ENCODE measurements at regions not wholly inside any gene's neighbourhood (a gene's known extent, or its start where the extent isn't known, plus 50 kb on each side); places are given as distances from the start of the nearest gene placed in this dataset.

DNA sequence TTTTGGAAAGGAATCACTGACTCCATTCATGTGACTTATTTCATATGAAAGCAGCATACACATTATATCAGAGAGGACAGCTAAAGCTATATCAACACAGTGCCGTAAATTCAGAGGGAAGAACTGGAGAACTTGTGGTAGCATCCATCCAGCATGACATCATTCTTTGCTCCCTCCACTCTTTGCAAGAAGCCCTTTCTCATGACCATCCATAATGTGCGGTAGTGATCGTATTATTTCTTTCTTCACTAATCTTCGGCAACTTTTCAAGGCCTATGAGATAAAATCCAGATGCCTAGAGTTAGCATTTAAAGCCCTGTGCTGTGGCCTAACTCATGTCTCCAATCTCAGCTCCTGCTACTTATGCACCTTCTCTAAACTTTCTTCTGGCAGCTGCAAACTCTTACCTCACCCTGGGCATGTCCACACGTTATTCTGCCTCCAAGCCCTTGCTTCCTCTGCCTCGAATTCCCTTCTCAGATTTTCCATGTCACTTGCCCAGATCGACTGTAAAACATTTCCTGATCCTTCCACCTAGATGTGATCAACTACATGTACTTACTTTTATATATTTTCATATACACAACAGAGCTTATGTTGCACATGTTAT is 307.3 kb upstream of the SGCD start:
- TF ChIP-seq, protein P1, sequence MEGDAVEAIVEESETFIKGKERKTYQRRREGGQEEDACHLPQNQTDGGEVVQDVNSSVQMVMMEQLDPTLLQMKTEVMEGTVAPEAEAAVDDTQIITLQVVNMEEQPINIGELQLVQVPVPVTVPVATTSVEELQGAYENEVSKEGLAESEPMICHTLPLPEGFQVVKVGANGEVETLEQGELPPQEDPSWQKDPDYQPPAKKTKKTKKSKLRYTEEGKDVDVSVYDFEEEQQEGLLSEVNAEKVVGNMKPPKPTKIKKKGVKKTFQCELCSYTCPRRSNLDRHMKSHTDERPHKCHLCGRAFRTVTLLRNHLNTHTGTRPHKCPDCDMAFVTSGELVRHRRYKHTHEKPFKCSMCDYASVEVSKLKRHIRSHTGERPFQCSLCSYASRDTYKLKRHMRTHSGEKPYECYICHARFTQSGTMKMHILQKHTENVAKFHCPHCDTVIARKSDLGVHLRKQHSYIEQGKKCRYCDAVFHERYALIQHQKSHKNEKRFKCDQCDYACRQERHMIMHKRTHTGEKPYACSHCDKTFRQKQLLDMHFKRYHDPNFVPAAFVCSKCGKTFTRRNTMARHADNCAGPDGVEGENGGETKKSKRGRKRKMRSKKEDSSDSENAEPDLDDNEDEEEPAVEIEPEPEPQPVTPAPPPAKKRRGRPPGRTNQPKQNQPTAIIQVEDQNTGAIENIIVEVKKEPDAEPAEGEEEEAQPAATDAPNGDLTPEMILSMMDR (conservative IDR thresholded peaks at IDR 0.05; ENCODE audit: low read depth, low read length), result no peak
- no peak for DNase-seq (ENCODE audit: low read depth)
- H3K4me3 ChIP-seq (ENCODE audit: low read depth, low read length), result no peak overlapping the region

GRCh38 chr5:156020647-156021046 is 306.3 kb upstream of the SGCD start:
- TF ChIP-seq, protein P1 (conservative IDR thresholded peaks at IDR 0.05; ENCODE audit: low read depth, low read length), result no peak
- no peak overlapping the region for H3K4me3 ChIP-seq (ENCODE audit: low read depth, low read length)
- no peak for DNase-seq (ENCODE audit: low read depth)

- H3K4me3 ChIP-seq (ENCODE audit: low read depth, low read length), result no peak overlapping the region
- no peak for DNase-seq (ENCODE audit: low read depth)
- TF ChIP-seq, protein P1 (conservative IDR thresholded peaks at IDR 0.05; ENCODE audit: low read depth, low read length), result no peak
Measured at GRCh38 chr5:156021866-156022265, 305.1 kb upstream of the SGCD start.

GRCh38 chr5:156025656-156026055 is 301.3 kb upstream of the SGCD start:
- no peak overlapping the region for H3K4me3 ChIP-seq (ENCODE audit: low read depth, low read length)
- TF ChIP-seq, protein P1 (conservative IDR thresholded peaks at IDR 0.05; ENCODE audit: low read depth, low read length), result no peak
- DNase-seq (ENCODE audit: low read depth), result no peak

DNA sequence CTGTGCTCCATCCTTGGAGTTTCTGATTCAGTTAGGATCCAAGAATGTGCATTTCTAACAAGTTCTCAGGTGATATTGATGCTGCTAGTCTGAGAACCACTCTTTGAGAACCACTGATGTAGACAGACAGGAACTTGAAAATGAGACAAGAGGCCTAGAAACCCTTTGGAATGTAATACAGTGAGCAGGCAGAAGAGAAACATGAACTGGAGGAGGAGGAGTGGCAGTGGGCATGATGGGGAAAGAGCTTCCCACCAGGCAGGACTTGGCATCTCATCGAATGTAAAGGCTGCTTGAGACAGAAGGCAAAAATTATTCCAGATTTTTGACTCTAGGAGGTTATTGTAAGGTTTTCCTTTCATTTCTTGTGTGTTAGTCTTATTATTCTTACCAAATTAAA is 295.8 kb upstream of the SGCD start:
- TF ChIP-seq, protein P1 (conservative IDR thresholded peaks at IDR 0.05; ENCODE audit: low read depth, low read length), result no peak
- DNase-seq (ENCODE audit: low read depth), result no peak
- H3K4me3 ChIP-seq (ENCODE audit: low read depth, low read length), result no peak overlapping the region

DNA sequence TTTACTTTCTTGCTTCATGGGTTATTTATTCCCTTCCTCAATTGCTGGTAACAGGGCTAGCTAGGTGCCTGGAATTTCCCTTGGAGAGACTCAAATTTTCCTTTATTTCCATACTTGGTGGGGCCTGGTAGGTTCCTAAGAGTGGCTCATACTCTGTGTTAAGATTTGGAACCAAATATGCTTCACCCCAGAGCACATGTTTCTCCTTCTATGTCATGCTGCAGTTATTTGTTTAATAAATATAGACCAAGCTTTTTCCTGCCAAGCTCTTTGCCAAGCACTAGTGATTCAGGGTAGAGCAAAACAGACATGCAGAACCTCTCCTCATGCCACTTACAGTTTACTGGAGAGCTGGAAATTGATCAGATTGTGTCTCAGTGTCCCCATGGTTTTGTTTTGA is 290.3 kb upstream of the SGCD start:
- TF ChIP-seq, protein P1 (conservative IDR thresholded peaks at IDR 0.05; ENCODE audit: low read depth, low read length), result no peak
- no peak for DNase-seq (ENCODE audit: low read depth)
- no peak overlapping the region for H3K4me3 ChIP-seq (ENCODE audit: low read depth, low read length)

DNA sequence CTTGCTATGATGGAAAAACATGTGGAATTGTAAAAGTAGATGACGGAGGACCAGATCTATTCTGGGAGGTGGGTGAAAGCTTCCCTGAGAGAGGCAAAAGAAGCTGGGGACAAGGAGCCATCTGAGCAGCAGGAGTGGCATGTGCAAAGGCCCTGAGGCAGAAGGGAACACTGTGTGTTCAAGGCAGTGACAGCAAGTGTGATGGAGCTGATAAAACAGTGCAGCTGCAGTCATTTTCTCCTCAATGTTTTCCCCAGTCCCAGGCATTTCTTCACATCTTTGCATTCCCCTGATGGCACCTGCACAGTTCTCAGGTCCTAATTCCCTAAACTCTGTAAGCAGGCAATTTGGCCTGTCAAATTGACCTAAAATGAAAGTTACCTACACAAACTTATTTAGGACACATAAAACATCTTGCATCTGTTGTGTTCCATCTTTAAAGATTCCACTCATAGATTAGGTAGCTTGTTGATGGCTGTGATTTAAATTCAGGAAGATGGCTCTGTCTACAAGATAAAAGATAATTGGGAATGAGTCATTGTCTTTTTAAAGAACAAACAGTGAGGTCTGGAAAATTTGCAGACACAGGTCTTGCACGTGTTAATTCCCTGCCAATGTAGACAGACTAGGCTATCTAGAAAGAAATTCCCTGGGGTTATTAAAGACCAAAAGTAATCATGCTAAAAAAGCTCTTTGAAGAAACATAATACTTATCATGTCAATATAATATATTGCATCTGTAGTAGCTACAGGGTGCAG is 289.6 kb upstream of the SGCD start:
- no peak for DNase-seq (ENCODE audit: low read depth)
- TF ChIP-seq, protein P1 (conservative IDR thresholded peaks at IDR 0.05; ENCODE audit: low read depth, low read length), result no peak
- H3K4me3 ChIP-seq (ENCODE audit: low read depth, low read length), result no peak overlapping the region

Data from choroid plexus epithelial cell (primary cell).